Gastrocnemius medialis (tissue), 4 donors: ENCODE measurements at regions not wholly inside any gene's neighbourhood (a gene's known extent, or its start where the extent isn't known, plus 50 kb on each side); places are given as distances from the start of the nearest gene placed in this dataset.

Experiments
- ATAC-seq, 2 donors: fragments of 150-250 bp; one replicate each; pipeline ENCODE4 v1.9.1; 2016
- DNase-seq, 2 donors: peaks; one replicate each; pipeline ENCODE4 v3.0.0-alpha.2; 2019
- H3K27ac ChIP-seq, 4 donors: fragments of 200-600 bp; sonication (generic); 1 replicate in 1 of 4; 2 replicates in 3 of 4; pipeline ENCODE4 v1.5.1; 2016 to 2018; ENCODE audit warnings: mild to moderate bottlenecking in 2 of 4, moderate library complexity in 1 of 4
- H3K27me3 ChIP-seq, 3 donors: fragments of 200-600 bp; sonication (generic) in 2 of 3; 1 replicate in 1 of 3; 2 replicates in 2 of 3; pipeline versions ENCODE4 v1.5.1 to v1.6.0; 2016 to 2019; ENCODE audit warnings: mild to moderate bottlenecking in 1 of 3, moderate library complexity in 1 of 3
- H3K36me3 ChIP-seq, 2 donors: fragments of 200-600 bp; sonication (generic) in 1 of 2; one replicate each; pipeline ENCODE4 v1.5.1; 2017 to 2018
- H3K4me1 ChIP-seq, 2 donors: fragments of 200-600 bp; sonication (generic) in 1 of 2; one replicate each; pipeline ENCODE4 v1.5.1; 2016 to 2017; ENCODE audit warnings: mild to moderate bottlenecking in 2 of 2
- H3K4me3 ChIP-seq, 4 donors: fragments of 200-600 bp; sonication (generic) in 3 of 4; 1 replicate in 1 of 4; 2 replicates in 3 of 4; pipeline ENCODE4 v1.5.1; 2016 to 2019; ENCODE audit warnings: mild to moderate bottlenecking in 2 of 4
- H3K9me3 ChIP-seq, 3 donors: fragments of 200-600 bp; sonication (generic) in 2 of 3; 1 replicate in 1 of 3; 2 replicates in 2 of 3; pipeline ENCODE4 v1.5.1; 2016 to 2019
- CTCF ChIP-seq, 5 experiments: fragments of 450-650 bp in 3 of 5; fragments of 200-600 bp in 2 of 5; sonication (generic) in 2 of 5; IDR thresholded peaks in 4 of 5; conservative IDR thresholded peaks in 1 of 5; 1 replicate in 4 of 5; 2 replicates in 1 of 5; pipeline ENCODE4 v1.5.1; 2016 to 2019; ENCODE audit warnings: antibody characterized with exemption in 5 of 5, mild to moderate bottlenecking in 3 of 5, moderate library complexity in 3 of 5
- POLR2A ChIP-seq, 2 donors: fragments of 450-650 bp; IDR thresholded peaks; one replicate each; pipeline ENCODE4 v1.6.1; 2017; ENCODE audit warnings: antibody characterized with exemption in 2 of 2, mild to moderate bottlenecking in 2 of 2, moderate library complexity in 2 of 2
- in situ Hi-C, 4 donors: fragments of 200-750 bp; cut with MboI; loops; one replicate each; pipeline versions ENCODE4 v1.15.0 to v1.8.0; 2017; ENCODE audit warnings: low sequenced_read_pairs in 4 of 4
- intact Hi-C: fragments of 100-400 bp; cut with DNase I; formaldehyde crosslinking; loops from one replicate; pipeline ENCODE4 v1.15.1; 2023; ENCODE audit warnings: low total_unique reads

- DNase-seq (no peak), ATAC-seq (no peak)
- TF ChIP-seq POLR2A (IDR thresholded peaks at IDR 0.05) (no peak), CTCF (IDR thresholded peaks at IDR 0.05 in 4 of 5, conservative IDR thresholded peaks at IDR 0.05 in 1 of 5) (no peak)
- intact Hi-C loops, result no loop called here
- H3K4me1 ChIP-seq, result no peaks in the 10 kb centered on the region
- in situ Hi-C loops, result no loop called here
- H3K27me3 ChIP-seq, result no peaks in the 10 kb centered on the region
- H3K9me3 ChIP-seq, result no peaks in the 10 kb centered on the region
- H3K27ac ChIP-seq, result no peak overlapping the region
- no peak overlapping the region for H3K4me3 ChIP-seq
- H3K36me3 ChIP-seq, result no peaks in the 10 kb centered on the region
These were observed 309.2 kb upstream of the SATB1 start for GRCh38 chr3:18734309-18734708.

GRCh38 chr3:18732474-18732873 is 307.3 kb upstream of the SATB1 start:
- ATAC-seq, result no peak
- Histone ChIP-seq H3K4me1 (no peaks in the 10 kb centered on the region), H3K27me3 (no peaks in the 10 kb centered on the region), H3K36me3 (no peaks in the 10 kb centered on the region), H3K27ac (no peak overlapping the region), H3K4me3 (no peak overlapping the region), H3K9me3 (no peaks in the 10 kb centered on the region)
- TF ChIP-seq CTCF (IDR thresholded peaks at IDR 0.05 in 4 of 5, conservative IDR thresholded peaks at IDR 0.05 in 1 of 5), result no peak
- in situ Hi-C loops, result no loop called here
- intact Hi-C loops, result no loop called here
- no peak for DNase-seq

- ATAC-seq, result no peak
- intact Hi-C loops (no loop called here), in situ Hi-C loops (no loop called here)
- Histone ChIP-seq H3K27ac (no peak overlapping the region), H3K36me3 (no peaks in the 10 kb centered on the region), H3K4me3 (no peak overlapping the region), H3K27me3 (no peaks in the 10 kb centered on the region), H3K9me3 (no peaks in the 10 kb centered on the region), H3K4me1 (no peaks in the 10 kb centered on the region)
- TF ChIP-seq POLR2A (IDR thresholded peaks at IDR 0.05) (no peak), CTCF (IDR thresholded peaks at IDR 0.05 in 4 of 5, conservative IDR thresholded peaks at IDR 0.05 in 1 of 5) (no peak)
- DNase-seq, result no peak
These were observed 305.4 kb upstream of the SATB1 start for GRCh38 chr3:18730491-18730890.

- no peaks in the 10 kb centered on the region for H3K9me3 ChIP-seq
- DNase-seq, result no peak
- intact Hi-C loops, result no loop called here
- no peak overlapping the region for H3K27ac ChIP-seq
- TF ChIP-seq CTCF (IDR thresholded peaks at IDR 0.05 in 4 of 5, conservative IDR thresholded peaks at IDR 0.05 in 1 of 5) (no peak), POLR2A (IDR thresholded peaks at IDR 0.05) (no peak)
- no peaks in the 10 kb centered on the region for H3K36me3 ChIP-seq
- H3K4me1 ChIP-seq, result no peaks in the 10 kb centered on the region
- H3K4me3 ChIP-seq, result no peak overlapping the region
- no peaks in the 10 kb centered on the region for H3K27me3 ChIP-seq
- no peak for ATAC-seq
- in situ Hi-C loops, result no loop called here
These were observed 304.5 kb upstream of the SATB1 start for GRCh38 chr3:18729671-18730070.

- H3K27ac ChIP-seq, result no peak overlapping the region
- intact Hi-C loops, result no loop called here
These were observed 300.7 kb upstream of the SATB1 start for GRCh38 chr3:18725668-18726407.

More at GRCh38 chr3:18725668-18726407, 300.7 kb upstream of the SATB1 start:
- no peaks in the 10 kb centered on the region for H3K27me3 ChIP-seq
- in situ Hi-C loops, result no loop called here
- H3K4me1 ChIP-seq, result no peaks in the 10 kb centered on the region
- DNase-seq, result no peak
- H3K4me3 ChIP-seq, result no peak overlapping the region
- H3K9me3 ChIP-seq, result no peaks in the 10 kb centered on the region
- H3K36me3 ChIP-seq, result no peaks in the 10 kb centered on the region
- no peak for TF ChIP-seq CTCF (IDR thresholded peaks at IDR 0.05 in 4 of 5, conservative IDR thresholded peaks at IDR 0.05 in 1 of 5)
- TF ChIP-seq POLR2A (IDR thresholded peaks at IDR 0.05), result no peak
- ATAC-seq, result no peak
